ENCODE measurements at regions not wholly inside any gene's neighbourhood (a gene's known extent, or its start where the extent isn't known, plus 50 kb on each side); places are given as distances from the start of the nearest gene placed in this dataset.

- H3K4me3 ChIP-seq (ENCODE audit: low read depth, low read length, poor library complexity, severe bottlenecking), result no peak overlapping the region
- H3K27me3 ChIP-seq (replicated peaks; ENCODE audit: insufficient read depth, low read depth, low read length, poor library complexity), result no peaks in the 10 kb centered on the region
- no peaks in the 10 kb centered on the region for H3K4me1 ChIP-seq (ENCODE audit: insufficient read depth, low read length, poor library complexity, severe bottlenecking)
- H3K27ac ChIP-seq (ENCODE audit: low read depth, low read length, poor library complexity, severe bottlenecking), result no peak overlapping the region
- BruUV-seq (replicated peaks), result no TSS peak
- ChIA-PET CTCF (no interaction called here), POLR2A (ENCODE audit: low non-redundant PET) (interaction anchor here (0.6 kb wide), 1 partner anchor 132 kb away, joined by 3 read pairs; no protein-coding TSS in a partner anchor)
- no peaks in the 10 kb centered on the region for H3K36me3 ChIP-seq (ENCODE audit: insufficient read depth, low read length, poor library complexity, severe bottlenecking)
- intact Hi-C loops (cut with micrococcal nuclease; ENCODE audit: unreplicated experiment), result no loop called here
- TF ChIP-seq CTCF (conservative IDR thresholded peaks at IDR 0.05; ENCODE audit: low read depth, low read length) (no peak), EZH2 (IDR thresholded peaks at IDR 0.05; ENCODE audit: borderline replicate concordance, low read depth, low read length, poor library complexity, severe bottlenecking) (no peak)
- no peaks in the 10 kb centered on the region for H3K9me3 ChIP-seq (ENCODE audit: low read depth, low read length, poor library complexity, severe bottlenecking)
- no peak for DNase-seq (ENCODE audit: low spot score)
Observed at GRCh38 chr5:72645064-72645846, 138.0 kb upstream of the ZNF366 start.

GRCh38 chr5:72644296-72644695 is 137.1 kb upstream of the ZNF366 start:
- CTCF ChIA-PET, result no interaction called here
- POLR2A ChIA-PET (ENCODE audit: low non-redundant PET), result no interaction called here
- Histone ChIP-seq H3K27ac (ENCODE audit: low read depth, low read length, poor library complexity, severe bottlenecking) (no peak overlapping the region), H3K27me3 (replicated peaks; ENCODE audit: insufficient read depth, low read depth, low read length, poor library complexity) (no peaks in the 10 kb centered on the region), H3K4me1 (ENCODE audit: insufficient read depth, low read length, poor library complexity, severe bottlenecking) (no peaks in the 10 kb centered on the region), H3K9me3 (ENCODE audit: low read depth, low read length, poor library complexity, severe bottlenecking) (no peaks in the 10 kb centered on the region), H3K4me3 (ENCODE audit: low read depth, low read length, poor library complexity, severe bottlenecking) (no peak overlapping the region), H3K36me3 (ENCODE audit: insufficient read depth, low read length, poor library complexity, severe bottlenecking) (no peaks in the 10 kb centered on the region)
- TF ChIP-seq EZH2 (IDR thresholded peaks at IDR 0.05; ENCODE audit: borderline replicate concordance, low read depth, low read length, poor library complexity, severe bottlenecking) (no peak), CTCF (conservative IDR thresholded peaks at IDR 0.05; ENCODE audit: low read depth, low read length) (no peak)
- DNase-seq (ENCODE audit: low spot score), result no peak
- intact Hi-C loops (cut with micrococcal nuclease; ENCODE audit: unreplicated experiment), result no loop called here
- BruUV-seq (replicated peaks), result no TSS peak

GRCh38 chr5:72641164-72641563 is 134.0 kb upstream of the ZNF366 start:
- TF ChIP-seq EZH2 (IDR thresholded peaks at IDR 0.05; ENCODE audit: borderline replicate concordance, low read depth, low read length, poor library complexity, severe bottlenecking) (no peak), CTCF (conservative IDR thresholded peaks at IDR 0.05; ENCODE audit: low read depth, low read length) (no peak)
- POLR2A ChIA-PET (ENCODE audit: low non-redundant PET), result no interaction called here
- intact Hi-C loops (cut with micrococcal nuclease; ENCODE audit: unreplicated experiment), result no loop called here
- Histone ChIP-seq H3K9me3 (ENCODE audit: low read depth, low read length, poor library complexity, severe bottlenecking) (no peaks in the 10 kb centered on the region), H3K4me1 (ENCODE audit: insufficient read depth, low read length, poor library complexity, severe bottlenecking) (no peaks in the 10 kb centered on the region), H3K27ac (ENCODE audit: low read depth, low read length, poor library complexity, severe bottlenecking) (no peak overlapping the region), H3K27me3 (replicated peaks; ENCODE audit: insufficient read depth, low read depth, low read length, poor library complexity) (no peaks in the 10 kb centered on the region), H3K36me3 (ENCODE audit: insufficient read depth, low read length, poor library complexity, severe bottlenecking) (no peaks in the 10 kb centered on the region), H3K4me3 (ENCODE audit: low read depth, low read length, poor library complexity, severe bottlenecking) (no peak overlapping the region)
- CTCF ChIA-PET, result no interaction called here
- DNase-seq (ENCODE audit: low spot score), result no peak
- BruUV-seq (replicated peaks), result no TSS peak
